ENCODE measurements at regions not wholly inside any gene's neighbourhood (a gene's known extent, or its start where the extent isn't known, plus 50 kb on each side); places are given as distances from the start of the nearest gene placed in this dataset.

DNA sequence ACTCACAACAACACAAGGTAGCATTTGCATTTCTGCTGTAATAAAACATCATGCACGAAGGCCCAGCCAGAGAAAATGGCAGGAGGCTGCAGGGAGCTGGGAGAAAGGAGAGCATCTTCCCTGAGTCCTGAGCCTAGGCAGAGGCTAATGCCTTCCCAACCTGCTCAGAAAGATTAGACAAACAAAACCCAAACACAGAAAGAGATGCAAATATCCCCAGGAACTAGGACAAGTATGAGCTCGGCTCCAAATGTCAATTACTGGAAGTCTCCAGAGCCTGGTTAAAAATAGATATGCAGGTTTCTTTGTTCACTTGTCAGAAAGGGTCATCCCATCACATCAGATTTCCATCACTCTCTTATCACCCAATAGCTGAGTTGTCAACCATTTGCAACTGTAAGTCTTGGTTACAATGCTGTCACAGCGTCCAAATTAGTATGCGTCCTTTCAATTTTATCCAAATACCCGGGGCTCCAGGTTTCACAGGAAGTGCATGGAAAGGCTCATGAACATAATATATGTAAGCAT lies 316.5 kb upstream of the CELF2 start:
- no peak overlapping the region for H3K27ac Mint-ChIP-seq
- no peak for DNase-seq
- no peak overlapping the region for H3K4me3 Mint-ChIP-seq
- peaks cover 24% of the 10 kb centered on the region for H3K9me3 Mint-ChIP-seq
- H3K36me3 Mint-ChIP-seq (ENCODE audit: low read depth): peaks cover 9% of the 10 kb centered on the region
- H3K27me3 Mint-ChIP-seq (ENCODE audit: low read depth, poor library complexity): no peaks in the 10 kb centered on the region
- H3K4me1 Mint-ChIP-seq: peaks cover 88% of the 10 kb centered on the region
- TF ChIP-seq, protein P1, sequence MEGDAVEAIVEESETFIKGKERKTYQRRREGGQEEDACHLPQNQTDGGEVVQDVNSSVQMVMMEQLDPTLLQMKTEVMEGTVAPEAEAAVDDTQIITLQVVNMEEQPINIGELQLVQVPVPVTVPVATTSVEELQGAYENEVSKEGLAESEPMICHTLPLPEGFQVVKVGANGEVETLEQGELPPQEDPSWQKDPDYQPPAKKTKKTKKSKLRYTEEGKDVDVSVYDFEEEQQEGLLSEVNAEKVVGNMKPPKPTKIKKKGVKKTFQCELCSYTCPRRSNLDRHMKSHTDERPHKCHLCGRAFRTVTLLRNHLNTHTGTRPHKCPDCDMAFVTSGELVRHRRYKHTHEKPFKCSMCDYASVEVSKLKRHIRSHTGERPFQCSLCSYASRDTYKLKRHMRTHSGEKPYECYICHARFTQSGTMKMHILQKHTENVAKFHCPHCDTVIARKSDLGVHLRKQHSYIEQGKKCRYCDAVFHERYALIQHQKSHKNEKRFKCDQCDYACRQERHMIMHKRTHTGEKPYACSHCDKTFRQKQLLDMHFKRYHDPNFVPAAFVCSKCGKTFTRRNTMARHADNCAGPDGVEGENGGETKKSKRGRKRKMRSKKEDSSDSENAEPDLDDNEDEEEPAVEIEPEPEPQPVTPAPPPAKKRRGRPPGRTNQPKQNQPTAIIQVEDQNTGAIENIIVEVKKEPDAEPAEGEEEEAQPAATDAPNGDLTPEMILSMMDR (IDR thresholded peaks at IDR 0.05): no peak

DNA sequence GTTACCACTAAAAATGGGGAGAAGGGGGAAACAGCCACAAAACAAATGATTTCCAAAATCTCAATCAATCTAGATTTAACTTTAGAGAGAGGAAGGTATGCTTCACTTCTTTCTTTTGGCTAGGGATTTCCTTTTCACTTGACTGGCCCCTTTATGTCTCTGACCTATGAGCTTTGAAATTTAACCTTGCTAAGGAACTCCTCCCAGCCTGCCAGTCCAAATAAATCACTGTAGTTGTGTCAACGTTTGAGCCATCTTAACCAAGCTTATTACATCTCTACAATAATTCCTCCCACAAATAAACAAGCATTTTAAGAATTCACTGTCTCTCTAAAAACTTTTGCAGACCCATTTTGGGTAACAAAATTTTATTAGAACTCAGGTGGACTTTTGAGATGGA lies 315.5 kb upstream of the CELF2 start:
- peaks cover 80% of the 10 kb centered on the region for H3K4me1 Mint-ChIP-seq
- H3K27ac Mint-ChIP-seq: peak overlapping the region; percentile 33
- peak overlapping the region; percentile 14 for H3K4me3 Mint-ChIP-seq
- DNase-seq: no peak
- TF ChIP-seq, protein P1 (IDR thresholded peaks at IDR 0.05): no peak
- H3K27me3 Mint-ChIP-seq (ENCODE audit: low read depth, poor library complexity): no peaks in the 10 kb centered on the region
- peaks cover 15% of the 10 kb centered on the region for H3K9me3 Mint-ChIP-seq
- H3K36me3 Mint-ChIP-seq (ENCODE audit: low read depth): peaks cover 2% of the 10 kb centered on the region

DNA sequence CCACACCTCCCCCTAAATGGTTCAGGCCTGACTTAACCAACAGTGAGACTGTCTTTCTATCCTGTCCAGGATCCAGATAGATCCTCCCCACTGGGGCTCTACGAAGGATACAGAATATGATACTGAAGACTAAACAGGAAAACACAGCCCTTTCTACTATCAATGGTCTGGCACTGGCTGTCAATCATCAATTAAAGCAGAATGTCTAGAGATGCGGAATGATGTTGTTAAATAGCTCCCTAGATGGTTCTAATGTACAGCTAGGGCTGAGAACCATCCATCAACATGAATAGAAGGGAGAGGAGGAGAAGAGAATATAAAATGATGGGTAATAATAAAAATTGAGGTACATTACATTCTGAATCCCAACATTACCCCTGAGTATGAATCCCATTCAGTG lies 314.3 kb upstream of the CELF2 start:
- Mint-ChIP-seq H3K27ac (peak overlapping the region; percentile 45), H3K4me1 (peaks cover 68% of the 10 kb centered on the region), H3K27me3 (ENCODE audit: low read depth, poor library complexity) (no peaks in the 10 kb centered on the region), H3K9me3 (peaks cover 3% of the 10 kb centered on the region), H3K4me3 (no peak overlapping the region), H3K36me3 (ENCODE audit: low read depth) (no peaks in the 10 kb centered on the region)
- TF ChIP-seq, protein P1 (IDR thresholded peaks at IDR 0.05): no peak
- no peak for DNase-seq

DNA sequence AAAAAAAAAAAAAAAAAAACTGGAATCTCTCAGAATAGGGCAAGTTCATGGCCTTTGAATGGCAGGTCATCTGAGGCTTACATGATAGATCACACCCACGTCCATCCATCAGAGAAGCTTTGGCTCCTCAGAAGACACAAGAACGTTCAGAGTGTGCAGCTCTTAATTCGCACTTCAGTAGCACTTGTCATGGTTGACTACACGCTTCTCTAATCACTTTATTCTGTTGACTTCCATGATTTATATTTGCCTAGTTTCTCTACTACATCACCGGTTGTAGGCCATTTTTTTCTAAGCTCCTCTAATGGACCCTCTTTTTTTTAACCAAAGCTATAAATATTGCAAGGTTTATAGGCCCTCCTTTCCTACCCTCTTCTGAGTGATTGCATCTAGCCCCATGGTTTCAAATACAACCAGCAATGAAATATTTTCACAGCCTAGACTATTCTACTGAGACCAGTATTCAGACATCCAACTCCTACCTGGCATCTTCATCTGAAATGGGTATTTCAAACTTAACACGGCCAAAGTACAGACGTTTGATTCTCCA lies 305.4 kb upstream of the CELF2 start:
- H3K9me3 Mint-ChIP-seq: no peaks in the 10 kb centered on the region
- H3K36me3 Mint-ChIP-seq (ENCODE audit: low read depth): no peaks in the 10 kb centered on the region
- TF ChIP-seq, protein P1 (IDR thresholded peaks at IDR 0.05): no peak
- H3K4me1 Mint-ChIP-seq: peaks cover 25% of the 10 kb centered on the region
- peak overlapping the region; percentile 24 for H3K27ac Mint-ChIP-seq
- peaks cover 2% of the 10 kb centered on the region for H3K27me3 Mint-ChIP-seq (ENCODE audit: low read depth, poor library complexity)
- H3K4me3 Mint-ChIP-seq: no peak overlapping the region
- no peak for DNase-seq

DNA sequence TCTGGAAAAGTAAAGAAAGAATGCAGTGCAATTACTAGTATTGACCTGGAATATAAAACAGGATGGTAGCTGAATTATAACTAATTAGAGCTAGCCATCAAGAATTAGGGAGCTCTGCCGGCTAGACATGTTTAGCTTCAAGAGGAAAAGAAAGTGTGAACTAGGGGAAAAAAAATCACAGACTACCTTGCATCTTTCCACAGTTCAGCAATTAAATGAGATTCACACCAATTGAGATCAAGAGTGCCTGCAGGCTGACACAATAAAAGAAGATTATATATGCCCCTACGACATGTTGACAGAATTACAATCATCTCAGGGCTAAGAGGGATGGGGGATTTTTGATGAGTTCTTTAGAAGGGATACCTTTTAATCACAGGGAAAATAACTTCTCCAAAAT lies 303.3 kb upstream of the CELF2 start:
- Mint-ChIP-seq H3K4me3 (no peak overlapping the region), H3K27ac (peak overlapping the region; percentile 13)

More for the DNA sequence above, 303.3 kb upstream of the CELF2 start:
- H3K4me1 Mint-ChIP-seq: peaks cover 25% of the 10 kb centered on the region
- TF ChIP-seq, protein P1 (IDR thresholded peaks at IDR 0.05): no peak
- no peak for DNase-seq
- peaks cover 2% of the 10 kb centered on the region for H3K27me3 Mint-ChIP-seq (ENCODE audit: low read depth, poor library complexity)
- H3K9me3 Mint-ChIP-seq: no peaks in the 10 kb centered on the region
- no peaks in the 10 kb centered on the region for H3K36me3 Mint-ChIP-seq (ENCODE audit: low read depth)

Measured in nephron progenitor cell (in vitro differentiated cells).